KBM-7 (cell line): ENCODE measurements at regions not wholly inside any gene's neighbourhood (a gene's known extent, or its start where the extent isn't known, plus 50 kb on each side); places are given as distances from the start of the nearest gene placed in this dataset.

ENCODE experiments used
- DNase-seq: peaks from one replicate; pipeline ENCODE4 v3.0.0-alpha.2; 2015
- in situ Hi-C: fragments of 300-500 bp; cut with MboI; formaldehyde crosslinking; loops from 2 replicates; pipeline ENCODE4 v1.14.3; 2020; ENCODE audit warnings: low sequenced_read_pairs, low pct_unique_long_range_greater_than_20kb, mixed read lengths

- no peak for DNase-seq
- in situ Hi-C loops: no loop called here
Measured at GRCh38 chr16:86285938-86286921, 224.1 kb upstream of the FOXF1 start.

DNA sequence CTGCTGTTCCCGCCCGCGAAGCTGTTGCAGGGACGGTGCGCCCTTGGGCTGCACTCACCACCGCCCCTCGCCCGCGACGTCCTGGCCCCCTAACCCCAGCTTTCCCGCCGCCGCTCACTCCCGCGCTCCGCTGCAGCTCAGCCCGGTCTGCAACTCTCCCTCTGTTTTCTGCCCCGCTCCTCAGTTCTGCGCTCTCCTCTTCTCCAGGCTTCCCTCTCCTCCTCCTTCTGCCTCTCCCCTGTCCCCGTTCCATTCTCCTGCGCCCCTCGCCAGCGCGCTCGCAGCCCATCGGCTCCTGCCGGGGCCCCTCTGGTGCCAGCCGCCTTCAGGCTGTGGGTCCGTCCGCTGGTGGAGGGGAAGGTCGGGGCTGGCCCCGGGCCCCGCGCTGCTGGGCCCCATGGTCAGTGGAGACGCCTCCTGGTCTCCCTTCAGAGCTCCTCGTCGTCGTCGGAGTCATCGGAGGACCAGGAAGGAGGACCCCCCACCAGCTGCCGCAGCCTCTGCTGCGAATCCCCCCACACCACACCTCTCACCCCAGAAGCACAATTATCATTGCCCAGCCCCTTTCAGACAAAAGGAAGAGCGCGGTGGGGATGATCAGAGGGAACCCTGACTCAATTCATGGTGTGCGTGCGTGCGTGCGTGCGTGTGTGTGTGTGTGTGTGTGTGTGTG lies 223.2 kb upstream of the FOXF1 start:
- no peak for DNase-seq
- in situ Hi-C loops: no loop called here

DNA sequence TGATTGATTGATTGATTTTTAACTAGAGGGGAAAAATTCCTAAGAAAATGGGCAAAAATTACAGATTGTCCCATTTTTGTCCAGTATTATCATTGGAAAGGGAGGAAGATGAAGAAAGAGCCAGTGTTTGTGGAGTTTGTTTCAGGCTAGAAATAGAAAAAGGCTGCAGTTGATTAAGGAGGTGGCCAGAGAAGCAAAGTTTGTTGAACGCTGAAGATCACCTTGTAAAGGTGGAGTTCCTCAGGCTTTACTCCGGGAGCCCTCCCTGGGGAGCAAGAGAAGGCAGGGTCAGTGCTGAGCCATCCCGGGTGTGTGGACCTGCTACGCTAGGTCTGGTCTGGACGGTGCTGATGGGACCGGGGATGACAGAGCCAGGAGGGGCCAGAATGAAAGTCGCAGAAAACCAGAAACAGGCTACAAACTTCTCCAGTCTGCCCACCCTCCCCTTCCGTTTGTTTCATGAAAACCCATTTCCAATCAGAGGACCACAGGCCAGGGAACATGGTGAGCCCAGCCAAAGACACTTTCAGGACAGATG lies 222.6 kb upstream of the FOXF1 start:
- in situ Hi-C loops: no loop called here
- no peak for DNase-seq

GRCh38 chr16:86288716-86289294 lies 221.5 kb upstream of the FOXF1 start:
- no peak for DNase-seq
- in situ Hi-C loops: no loop called here

GRCh38 chr16:86289304-86289703 lies 221.0 kb upstream of the FOXF1 start:
- DNase-seq: no peak
- in situ Hi-C loops: no loop called here

- no peak for DNase-seq
Measured at GRCh38 chr16:86289907-86290306, 220.4 kb upstream of the FOXF1 start.

DNA sequence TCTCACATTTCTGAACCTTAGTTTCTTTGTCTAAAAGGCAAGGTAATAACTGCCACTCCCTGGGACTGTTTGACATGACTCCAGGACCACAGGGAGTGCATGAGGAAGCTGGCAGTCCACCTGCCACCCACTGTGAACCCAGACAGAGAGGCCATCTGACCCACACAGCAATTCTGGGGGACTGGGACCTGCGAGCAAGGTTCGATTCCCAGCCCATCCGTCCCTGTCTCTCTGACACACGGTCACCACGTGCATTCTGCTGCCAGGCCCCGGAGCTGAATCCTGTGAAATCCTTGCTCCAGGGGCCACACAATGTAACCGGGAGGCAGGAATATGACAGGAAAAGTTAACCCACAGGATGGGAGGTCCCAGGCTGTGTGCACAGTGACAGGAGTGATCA lies 218.8 kb upstream of the FOXF1 start:
- in situ Hi-C loops: no loop called here
- DNase-seq: no peak

More at GRCh38 chr16:86289907-86290306, 220.4 kb upstream of the FOXF1 start:
- in situ Hi-C loops: no loop called here

DNA sequence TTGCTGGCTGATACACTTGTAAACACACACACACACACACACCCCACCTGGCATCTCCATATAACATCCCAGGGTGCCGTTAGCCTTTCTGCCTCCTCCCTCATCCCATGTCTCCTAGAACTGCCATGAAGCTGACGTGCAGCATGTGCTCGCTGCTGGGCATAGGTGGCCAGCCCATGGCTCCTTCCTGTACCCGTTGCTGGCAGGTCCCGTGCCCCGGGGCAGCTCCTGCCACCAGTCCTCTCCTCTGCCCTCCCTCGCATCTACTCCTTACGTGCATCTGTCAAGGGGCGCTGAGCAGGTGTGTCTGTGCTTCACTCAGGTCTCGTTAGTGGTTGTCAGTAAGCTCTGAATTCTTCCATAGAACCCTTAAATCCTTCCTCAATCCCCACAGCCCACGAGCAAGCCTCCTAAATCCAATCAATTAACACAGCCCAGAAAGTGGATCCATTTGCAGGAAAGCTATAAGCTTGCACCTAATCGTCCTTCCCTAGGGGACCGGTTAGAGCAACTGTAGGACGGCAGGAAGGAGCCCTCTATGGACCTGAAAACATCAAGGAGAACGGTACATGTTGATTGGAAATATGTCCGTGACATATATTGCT lies 218.1 kb upstream of the FOXF1 start:
- in situ Hi-C loops: no loop called here
- DNase-seq: no peak

DNA sequence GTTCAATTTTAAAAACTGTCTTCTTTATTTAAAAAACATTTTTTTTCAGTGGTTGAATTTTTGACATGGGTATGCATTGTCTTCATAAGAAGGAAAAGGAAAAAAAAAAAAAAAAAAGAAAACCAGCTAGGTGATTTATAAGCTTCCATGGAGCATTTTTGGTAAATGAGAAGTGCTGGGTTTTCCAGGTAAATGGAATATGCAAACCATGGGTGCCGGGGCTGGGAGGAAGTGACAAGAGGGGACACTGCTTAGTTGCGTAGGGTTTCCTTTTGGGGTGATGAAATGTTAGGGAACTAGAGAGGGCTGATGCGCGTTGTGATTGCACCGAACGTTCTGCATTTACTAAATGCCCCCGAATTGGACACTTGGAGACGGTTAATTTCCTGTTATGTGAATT lies 217.4 kb upstream of the FOXF1 start:
- DNase-seq: no peak

DNA sequence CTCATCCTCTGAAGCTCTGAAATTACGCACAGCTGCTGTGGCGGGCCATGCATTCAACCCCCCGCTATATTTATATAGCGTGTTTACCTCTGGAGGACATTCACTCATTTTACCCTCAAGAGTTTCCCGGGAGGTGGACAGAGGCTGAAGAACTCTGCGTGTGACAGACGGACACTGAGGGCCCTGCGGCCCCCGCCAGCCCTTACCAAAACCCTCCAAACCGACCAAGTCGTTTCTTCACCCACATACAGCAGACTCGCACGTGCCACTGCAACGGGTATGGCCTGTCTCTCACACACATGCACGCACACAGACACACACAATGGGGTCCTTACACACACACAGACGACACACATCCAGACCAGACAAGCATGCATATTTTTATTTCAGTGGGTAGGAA lies 216.4 kb upstream of the FOXF1 start:
- DNase-seq: no peak
- in situ Hi-C loops: no loop called here

More for the DNA sequence above, 217.4 kb upstream of the FOXF1 start:
- in situ Hi-C loops: no loop called here

GRCh38 chr16:86294535-86295196 lies 215.7 kb upstream of the FOXF1 start:
- in situ Hi-C loops: no loop called here
- DNase-seq: no peak

GRCh38 chr16:86296256-86296655 lies 214.1 kb upstream of the FOXF1 start:
- in situ Hi-C loops: no loop called here
- DNase-seq: no peak

DNA sequence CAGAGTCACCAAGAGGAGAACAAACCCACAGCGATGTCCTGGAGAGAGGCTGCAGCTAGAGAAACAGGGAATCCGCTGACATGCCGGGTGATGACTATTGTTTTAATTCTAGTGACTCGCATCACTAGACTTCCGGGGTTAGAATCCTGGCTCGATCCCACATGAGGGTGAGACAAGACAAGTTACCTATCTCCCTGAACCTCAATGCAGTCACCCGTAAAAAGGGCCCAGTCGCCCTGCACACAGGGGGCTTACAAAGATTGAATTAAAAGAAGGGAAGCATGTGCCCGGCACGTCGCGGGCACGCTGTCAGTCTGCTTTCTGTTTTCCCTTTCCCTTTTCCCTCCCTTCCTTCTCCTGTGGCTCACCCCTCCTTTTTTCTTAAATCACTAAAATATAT lies 212.9 kb upstream of the FOXF1 start:
- DNase-seq: no peak
- in situ Hi-C loops: no loop called here

- no peak for DNase-seq
- in situ Hi-C loops: no loop called here
Measured at GRCh38 chr16:86297866-86298757, 212.2 kb upstream of the FOXF1 start.

DNA sequence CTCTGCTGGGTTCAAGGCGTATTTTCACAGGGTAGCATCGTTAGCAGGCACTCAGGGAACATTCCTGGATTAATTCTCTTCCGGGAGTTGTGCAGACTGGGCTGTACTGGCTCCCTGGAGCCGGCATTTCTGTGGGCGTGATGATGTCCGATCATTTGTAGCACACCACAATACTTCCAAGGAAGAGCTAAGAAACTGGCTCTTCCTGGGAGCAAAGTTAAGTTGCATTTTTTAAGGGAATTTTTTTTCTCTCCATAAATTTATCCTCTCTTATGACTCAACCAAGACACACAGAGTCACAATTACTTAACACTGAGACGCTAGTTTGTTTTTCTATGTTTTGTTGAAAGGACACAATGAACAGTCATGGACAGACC lies 211.6 kb upstream of the FOXF1 start:
- in situ Hi-C loops: no loop called here
- DNase-seq: no peak

DNA sequence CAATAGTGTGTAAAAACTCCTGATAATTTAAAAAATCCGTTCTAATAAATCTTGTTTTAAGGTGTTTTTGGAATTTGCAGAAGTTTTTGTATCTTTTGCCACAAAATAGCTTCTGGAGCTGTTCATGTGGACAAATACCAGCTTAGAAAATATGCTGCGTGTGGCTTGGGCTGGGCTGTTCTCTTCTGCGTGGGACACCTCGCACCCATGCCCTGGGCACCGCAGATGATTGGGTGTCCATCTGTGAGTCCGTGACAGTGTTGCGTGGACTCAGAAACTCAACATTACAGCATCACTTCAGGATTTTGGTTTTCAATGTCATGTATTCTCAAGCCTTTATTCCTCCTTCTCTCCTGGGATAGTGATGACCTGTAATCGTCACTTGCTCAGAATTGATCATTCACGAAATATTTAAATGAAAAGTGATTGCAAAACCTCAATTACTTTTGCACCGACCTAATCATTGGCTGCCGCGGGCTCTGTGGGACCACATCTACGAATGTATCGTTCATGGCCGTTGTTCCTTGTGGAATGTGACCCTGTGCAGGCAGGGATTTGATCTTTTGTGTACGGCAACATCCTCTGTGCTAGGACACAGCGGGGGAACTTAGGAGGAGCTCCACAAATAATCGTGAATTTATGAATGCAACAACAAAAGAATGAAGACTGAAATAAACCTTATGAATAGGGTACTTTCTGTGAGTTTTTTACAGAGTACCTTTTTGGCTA lies 210.3 kb upstream of the FOXF1 start:
- in situ Hi-C loops: no loop called here
- DNase-seq: no peak

- in situ Hi-C loops: no loop called here
- DNase-seq: peak; percentile 11
Measured at GRCh38 chr16:86300746-86301481, 209.4 kb upstream of the FOXF1 start.
